HFFc6 (cell line): ENCODE measurements at regions not wholly inside any gene's neighbourhood (a gene's known extent, or its start where the extent isn't known, plus 50 kb on each side); places are given as distances from the start of the nearest gene placed in this dataset.

Source experiments
- DNase-seq: peaks from one replicate; pipeline ENCODE4 v3.0.0-alpha.2; 2018
- H3K27ac Mint-ChIP-seq: 2 replicates; pipeline ENCODE4 v1.8.0; 2020; ENCODE audit warnings: mild to moderate bottlenecking, mixed read lengths
- H3K27me3 Mint-ChIP-seq: 2 replicates; pipeline ENCODE4 v1.8.0; 2021; ENCODE audit warnings: mild to moderate bottlenecking, moderate library complexity, mixed read lengths; ENCODE audit not compliant: insufficient read depth
- H3K36me3 Mint-ChIP-seq: 2 replicates; pipeline ENCODE4 v1.8.0; 2021; ENCODE audit warnings: low read depth, mixed read lengths
- H3K4me1 Mint-ChIP-seq: 2 replicates; pipeline ENCODE4 v1.8.0; 2020; ENCODE audit warnings: low read depth, mixed read lengths
- H3K4me3 Mint-ChIP-seq: 2 replicates; pipeline ENCODE4 v1.8.0; 2020; ENCODE audit warnings: mild to moderate bottlenecking, moderate library complexity, mixed read lengths
- H3K9me3 Mint-ChIP-seq: 2 replicates; pipeline ENCODE4 v1.8.0; 2020; ENCODE audit warnings: mild to moderate bottlenecking, mixed read lengths
- CTCF ChIP-seq: fragments of 200-600 bp; sonication (generic); IDR thresholded peaks from 2 replicates; pipeline ENCODE4 v1.5.0; 2021; ENCODE audit warnings: antibody characterized with exemption, mild to moderate bottlenecking

- no peaks in the 10 kb centered on the region for H3K36me3 Mint-ChIP-seq
- H3K27me3 Mint-ChIP-seq, result no peaks in the 10 kb centered on the region
- TF ChIP-seq CTCF, result no peak
- no peak overlapping the region for H3K27ac Mint-ChIP-seq
- H3K9me3 Mint-ChIP-seq, result peaks cover 26% of the 10 kb centered on the region
- H3K4me1 Mint-ChIP-seq, result no peaks in the 10 kb centered on the region
- H3K4me3 Mint-ChIP-seq, result no peak overlapping the region
- DNase-seq, result no peak
Observed at GRCh38 chr14:21725250-21725649, 51.6 kb upstream of the OR4E1 start.

- Mint-ChIP-seq H3K4me1 (no peaks in the 10 kb centered on the region), H3K27me3 (no peaks in the 10 kb centered on the region), H3K9me3 (peaks cover 22% of the 10 kb centered on the region), H3K36me3 (no peaks in the 10 kb centered on the region), H3K4me3 (no peak overlapping the region), H3K27ac (no peak overlapping the region)
- no peak for DNase-seq
- no peak for TF ChIP-seq CTCF
Observed at GRCh38 chr14:21724090-21724973, 50.7 kb upstream of the OR4E1 start.

- H3K27me3 Mint-ChIP-seq, result no peaks in the 10 kb centered on the region
- DNase-seq, result no peak
- no peak overlapping the region for H3K4me3 Mint-ChIP-seq
- TF ChIP-seq CTCF, result no peak; the same call in 1 of the 2 replicates
- H3K27ac Mint-ChIP-seq, result no peak overlapping the region
- no peaks in the 10 kb centered on the region for H3K4me1 Mint-ChIP-seq
- no peaks in the 10 kb centered on the region for H3K36me3 Mint-ChIP-seq
- H3K9me3 Mint-ChIP-seq, result peaks cover 22% of the 10 kb centered on the region
Observed at GRCh38 chr14:21723431-21724045, 49.9 kb upstream of the OR4E1 start.
